Transverse colon (tissue), 4 donors: ENCODE measurements at regions not wholly inside any gene's neighbourhood (a gene's known extent, or its start where the extent isn't known, plus 50 kb on each side); places are given as distances from the start of the nearest gene placed in this dataset.
"Not testable (repeated sequence)": the region's sequence is repeated elsewhere in the genome, so short reads cannot be mapped to it uniquely, and the experiment has no call there.

Experiments
- DNase-seq: peaks from one replicate; pipeline ENCODE4 v3.0.0-alpha.2; 2019
- H3K27ac ChIP-seq, 4 donors: fragments of 200-600 bp; sonication (generic); 2 replicates each; pipeline ENCODE4 v1.5.1; 2016 to 2018; ENCODE audit warnings: inconsistent platforms in 4 of 4
- H3K27me3 ChIP-seq: fragments of 200-600 bp; sonication (generic); 2 replicates; pipeline ENCODE4 v1.5.1; 2017; ENCODE audit warnings: inconsistent platforms
- H3K36me3 ChIP-seq, 4 donors: fragments of 200-600 bp; sonication (generic); 2 replicates each; pipeline ENCODE4 v1.5.1; 2017 to 2019; ENCODE audit warnings: inconsistent platforms in 4 of 4
- H3K4me1 ChIP-seq, 4 donors: fragments of 200-600 bp; sonication (generic); 2 replicates each; pipeline ENCODE4 v1.5.1; 2017 to 2020; ENCODE audit warnings: inconsistent platforms in 4 of 4
- H3K4me3 ChIP-seq, 4 donors: fragments of 200-600 bp; sonication (generic); 1 replicate in 1 of 4; 2 replicates in 3 of 4; pipeline versions ENCODE4 v1.5.1 to v1.6.1; 2017 to 2019; ENCODE audit warnings: inconsistent platforms in 4 of 4
- H3K9me3 ChIP-seq, 2 donors: fragments of 200-600 bp; sonication (generic); 2 replicates each; pipeline ENCODE4 v1.5.1; 2017 to 2019; ENCODE audit warnings: inconsistent platforms in 2 of 2
- EP300 ChIP-seq: sonication (generic); formaldehyde crosslinking; IDR thresholded peaks from one replicate; pipeline ENCODE4 v1.6.1; 2017; ENCODE audit warnings: antibody characterized with exemption, low read depth
- POLR2A ChIP-seq: fragments of 450-650 bp; IDR thresholded peaks from one replicate; pipeline ENCODE4 v1.6.1; 2016; ENCODE audit warnings: antibody characterized with exemption, mild to moderate bottlenecking, moderate library complexity
- POLR2AphosphoS5 ChIP-seq, 3 donors: sonication (generic); formaldehyde crosslinking; IDR thresholded peaks; one replicate each; pipeline ENCODE4 v1.6.1; 2016; ENCODE audit warnings: antibody characterized with exemption in 3 of 3
- WGBS, 2 donors: methylation state at CpG; one replicate each; pipeline ENCODE4 v1.1.5; 2018; ENCODE audit warnings: low coverage in 1 of 2; 5-methylcytosine and 5-hydroxymethylcytosine counted together
- in situ Hi-C, 4 donors: fragments of 200-750 bp; cut with MboI; loops; one replicate each; pipeline versions ENCODE4 v1.15.0 to v1.15.1; 2017; ENCODE audit warnings: low sequenced_read_pairs in 3 of 4, low pct_ligation_motif_present in 1 of 4, low pct_unique_long_range_greater_than_20kb in 1 of 4
- intact Hi-C: fragments of 100-400 bp; cut with DNase I; formaldehyde crosslinking; loops from one replicate; pipeline ENCODE4 v1.15.1; 2023; ENCODE audit warnings: low total_unique reads
- TF ChIP-seq, protein P1 (sequence below), 5 experiments: fragments of 200-600 bp in 3 of 5; fragments of 450-650 bp in 2 of 5; sonication (generic) in 3 of 5; IDR thresholded peaks; 1 replicate in 2 of 5; 2 replicates in 3 of 5; pipeline ENCODE4 v1.5.1; 2016 to 2017; ENCODE audit warnings: antibody characterized with exemption in 5 of 5, inconsistent platforms in 3 of 5, mild to moderate bottlenecking in 2 of 5, moderate library complexity in 1 of 5

DNA sequence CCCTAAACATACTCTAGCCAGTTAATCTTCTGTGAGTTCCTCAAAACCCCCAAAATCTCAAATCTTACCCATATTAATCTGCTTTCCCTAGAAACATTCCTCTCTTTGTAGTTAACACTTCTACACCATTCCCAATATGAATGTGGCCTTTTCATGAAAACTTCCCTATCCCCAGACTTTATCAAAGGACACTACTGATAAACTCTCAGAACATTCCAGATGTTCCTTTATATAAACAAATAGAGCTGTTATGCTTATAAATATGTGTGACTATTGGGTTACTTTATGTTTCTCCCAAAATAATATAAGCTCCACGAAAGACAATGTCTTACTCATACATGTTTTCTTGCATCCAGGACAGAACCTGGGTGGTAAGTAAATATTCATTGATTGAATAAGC is 205.4 kb upstream of the NFIA start:
- H3K27ac ChIP-seq = no peak overlapping the region
- in situ Hi-C loops = no loop called here
- TF ChIP-seq, protein P1, sequence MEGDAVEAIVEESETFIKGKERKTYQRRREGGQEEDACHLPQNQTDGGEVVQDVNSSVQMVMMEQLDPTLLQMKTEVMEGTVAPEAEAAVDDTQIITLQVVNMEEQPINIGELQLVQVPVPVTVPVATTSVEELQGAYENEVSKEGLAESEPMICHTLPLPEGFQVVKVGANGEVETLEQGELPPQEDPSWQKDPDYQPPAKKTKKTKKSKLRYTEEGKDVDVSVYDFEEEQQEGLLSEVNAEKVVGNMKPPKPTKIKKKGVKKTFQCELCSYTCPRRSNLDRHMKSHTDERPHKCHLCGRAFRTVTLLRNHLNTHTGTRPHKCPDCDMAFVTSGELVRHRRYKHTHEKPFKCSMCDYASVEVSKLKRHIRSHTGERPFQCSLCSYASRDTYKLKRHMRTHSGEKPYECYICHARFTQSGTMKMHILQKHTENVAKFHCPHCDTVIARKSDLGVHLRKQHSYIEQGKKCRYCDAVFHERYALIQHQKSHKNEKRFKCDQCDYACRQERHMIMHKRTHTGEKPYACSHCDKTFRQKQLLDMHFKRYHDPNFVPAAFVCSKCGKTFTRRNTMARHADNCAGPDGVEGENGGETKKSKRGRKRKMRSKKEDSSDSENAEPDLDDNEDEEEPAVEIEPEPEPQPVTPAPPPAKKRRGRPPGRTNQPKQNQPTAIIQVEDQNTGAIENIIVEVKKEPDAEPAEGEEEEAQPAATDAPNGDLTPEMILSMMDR (IDR thresholded peaks at IDR 0.05) = no peak
- no peak for TF ChIP-seq POLR2A
- TF ChIP-seq EP300 = no peak
- TF ChIP-seq POLR2AphosphoS5 (IDR thresholded peaks at IDR 0.05) = no peak
- H3K9me3 ChIP-seq = no peaks in the 10 kb centered on the region
- no peaks in the 10 kb centered on the region for H3K36me3 ChIP-seq
- H3K27me3 ChIP-seq = no peaks in the 10 kb centered on the region
- H3K4me3 ChIP-seq = no peak overlapping the region
- no peak for DNase-seq
- H3K4me1 ChIP-seq = no peaks in the 10 kb centered on the region
- 79 to 100% methylated on average over 1 of the region's 1 CpG for WGBS, 2 donors
- intact Hi-C loops = no loop called here

DNA sequence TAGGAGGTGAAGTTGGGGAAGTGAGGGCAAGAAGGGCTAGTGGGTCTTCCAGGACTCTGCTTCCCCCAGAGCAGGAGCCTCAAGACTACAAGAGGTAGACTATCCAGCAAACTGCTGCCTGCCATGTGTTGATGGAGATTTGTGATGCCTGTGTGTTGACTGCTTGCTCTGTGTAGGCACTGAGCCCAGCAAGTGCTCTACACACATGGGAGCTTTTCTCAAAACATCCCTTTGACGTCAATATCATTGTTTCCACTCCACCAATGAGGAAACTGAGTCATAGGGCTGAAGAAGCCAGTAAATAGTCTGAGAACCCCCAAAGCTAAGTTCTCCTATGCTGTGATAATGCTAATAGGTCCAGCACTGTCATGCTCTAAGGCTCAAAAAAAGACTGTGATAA is 207.2 kb upstream of the NFIA start:
- peaks cover 0 to 3% (median under 1%) of the 10 kb centered on the region in 4 donors for H3K4me1 ChIP-seq
- in situ Hi-C loops = no loop called here
- H3K27ac ChIP-seq = no peak overlapping the region
- WGBS, 2 donors = 60 to 62% methylated on average over 1 of the region's 1 CpG
- H3K9me3 ChIP-seq = no peaks in the 10 kb centered on the region
- TF ChIP-seq EP300 (no peak), POLR2A (no peak), POLR2AphosphoS5 (IDR thresholded peaks at IDR 0.05) (no peak)
- TF ChIP-seq, protein P1 (IDR thresholded peaks at IDR 0.05) = no peak
- intact Hi-C loops = no loop called here
- DNase-seq = no peak
- H3K36me3 ChIP-seq = no peaks in the 10 kb centered on the region
- H3K4me3 ChIP-seq = no peak overlapping the region
- H3K27me3 ChIP-seq = no peaks in the 10 kb centered on the region

DNA sequence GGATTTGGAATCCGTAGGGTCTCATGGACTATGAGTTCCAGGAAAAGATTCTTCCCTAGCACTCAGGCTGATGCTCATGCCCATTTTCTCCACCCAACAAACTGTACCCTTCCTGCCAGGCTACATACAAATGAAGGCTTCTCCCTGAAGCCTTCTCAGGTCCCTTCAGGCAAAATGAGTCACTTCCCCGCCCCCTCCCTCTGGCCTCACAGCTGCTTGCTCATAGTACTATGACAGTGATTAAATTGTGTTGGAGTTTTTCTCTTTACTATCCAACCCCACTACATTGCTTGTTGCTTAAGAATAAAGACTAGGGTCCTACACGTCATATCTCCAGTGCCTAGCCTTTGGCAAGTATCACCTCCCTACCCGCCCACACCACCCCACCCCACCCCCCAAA is 207.6 kb upstream of the NFIA start:
- Histone ChIP-seq H3K27ac (no peak overlapping the region), H3K9me3 (no peaks in the 10 kb centered on the region), H3K4me1 (peaks cover 0 to 8% (median 1%) of the 10 kb centered on the region in 4 donors), H3K36me3 (no peaks in the 10 kb centered on the region), H3K4me3 (no peak overlapping the region), H3K27me3 (no peaks in the 10 kb centered on the region)
- TF ChIP-seq, protein P1 (IDR thresholded peaks at IDR 0.05) = no peak
- TF ChIP-seq POLR2A = no peak
- TF ChIP-seq POLR2AphosphoS5 (IDR thresholded peaks at IDR 0.05) = no peak
- WGBS, 2 donors = 87% methylated on average over 3 to 4 of the region's 4 CpGs
- no peak for DNase-seq
- in situ Hi-C loops = loop anchor here in 1 of 4 donors (25.0 kb wide), 1 partner anchor 163 kb away; no protein-coding TSS in a partner anchor
- intact Hi-C loops = no loop called here

DNA sequence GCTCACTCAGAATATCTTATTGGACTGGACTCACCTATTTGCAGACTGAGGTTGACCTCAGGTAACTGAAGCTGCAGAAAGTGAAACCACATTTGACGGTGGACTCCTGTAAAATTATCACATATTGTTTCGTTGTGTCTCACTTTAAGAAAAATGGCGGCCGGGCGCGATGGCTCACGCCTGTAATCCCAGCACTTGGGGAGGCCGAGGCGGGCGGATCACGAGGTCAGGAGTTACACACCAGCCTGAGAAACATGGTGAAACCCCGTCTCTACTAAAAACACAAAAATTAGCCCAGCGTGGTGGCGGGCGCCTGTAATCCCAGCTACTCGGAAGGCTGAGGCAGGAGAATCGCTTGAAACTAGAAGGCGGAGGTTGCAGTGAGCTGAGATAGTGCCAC is 209.0 kb upstream of the NFIA start:
- H3K27me3 ChIP-seq, H3K36me3 ChIP-seq, DNase-seq, H3K4me1 ChIP-seq, H3K4me3 ChIP-seq, H3K27ac ChIP-seq, H3K9me3 ChIP-seq, intact Hi-C loops: not testable (repeated sequence)
- WGBS, 2 donors = 92 to 96% methylated on average over 15 to 18 of the region's 18 CpGs
- in situ Hi-C loops = loop anchor here in 1 of 4 donors (25.0 kb wide), 1 partner anchor 164 kb away; no protein-coding TSS in a partner anchor

DNA sequence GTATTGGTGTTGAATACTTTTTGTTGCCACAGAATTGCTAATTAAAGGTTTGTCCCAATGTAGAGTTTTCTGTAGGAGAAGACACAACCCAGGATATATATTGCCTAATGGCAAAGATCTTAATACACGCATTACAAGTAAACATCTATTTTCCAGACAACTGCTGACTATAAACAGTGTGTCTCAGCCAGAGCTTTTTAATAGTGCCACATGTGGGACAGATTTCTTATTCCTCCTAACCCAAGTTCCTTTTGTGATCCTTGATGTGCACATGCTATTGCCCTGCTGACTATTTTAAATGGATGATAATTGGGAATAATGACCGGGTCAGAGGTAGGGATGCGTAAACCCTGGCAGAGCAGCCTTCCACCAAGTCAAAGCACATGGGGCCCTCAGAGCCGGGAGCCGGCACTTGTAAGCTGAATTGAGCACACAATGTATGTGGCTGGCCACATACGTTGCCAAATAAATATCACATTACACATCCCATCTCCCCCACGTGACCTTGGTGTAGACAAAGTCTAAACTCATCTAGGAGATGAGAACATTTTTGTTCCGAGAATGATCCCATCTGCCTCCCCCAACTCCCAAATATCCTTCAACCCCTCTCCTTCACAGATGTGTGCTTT is 209.8 kb upstream of the NFIA start:
- in situ Hi-C loops = loop anchor here in 1 of 4 donors (25.0 kb wide), 1 partner anchor 165 kb away; no protein-coding TSS in a partner anchor
- no peak for DNase-seq
- Histone ChIP-seq H3K27ac (no peak overlapping the region), H3K36me3 (no peaks in the 10 kb centered on the region), H3K4me1 (peaks cover under 1 to 13% (median 5%) of the 10 kb centered on the region in 4 donors), H3K4me3 (no peak overlapping the region), H3K27me3 (no peaks in the 10 kb centered on the region), H3K9me3 (no peaks in the 10 kb centered on the region)
- TF ChIP-seq POLR2A (no peak), EP300 (no peak), POLR2AphosphoS5 (IDR thresholded peaks at IDR 0.05) (no peak)
- TF ChIP-seq, protein P1 (IDR thresholded peaks at IDR 0.05) = no peak
- intact Hi-C loops = no loop called here
- 81 to 83% methylated on average over 8 of the region's 8 CpGs for WGBS, 2 donors
